ENCODE measurements at regions not wholly inside any gene's neighbourhood (a gene's known extent, or its start where the extent isn't known, plus 50 kb on each side); places are given as distances from the start of the nearest gene placed in this dataset.
"Not testable (repeated sequence)": the region's sequence is repeated elsewhere in the genome, so short reads cannot be mapped to it uniquely, and the experiment has no call there.

DNA sequence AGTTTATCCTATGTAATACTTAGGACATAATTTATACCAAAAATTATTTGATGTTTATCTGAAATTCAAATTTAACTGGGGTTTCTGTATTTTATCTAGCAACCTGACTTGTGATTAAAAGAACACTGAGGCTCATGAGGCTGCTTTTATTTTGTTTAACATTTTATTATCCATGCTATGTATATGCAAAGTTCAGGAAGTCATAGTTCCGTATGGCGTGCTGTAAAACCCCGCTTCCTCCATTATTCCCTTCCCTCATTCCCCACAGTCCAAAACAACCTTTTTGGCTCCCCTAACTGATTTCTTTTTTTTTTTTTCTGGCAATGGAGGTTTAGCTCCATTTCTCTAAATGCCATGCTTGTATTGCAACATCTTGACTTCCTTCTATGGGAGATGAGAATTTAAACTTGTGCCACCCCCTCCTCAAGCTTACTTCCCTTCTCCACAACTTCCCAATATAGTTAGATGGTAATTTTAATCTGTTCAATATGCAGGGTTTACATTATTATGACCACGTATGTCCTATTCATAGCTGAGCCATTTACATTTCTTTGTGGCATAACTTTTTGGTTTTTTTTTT is 138.0 kb upstream of the DNAH14 start:
- DNase-seq (ENCODE audit: low read depth in 2 of 3, low spot score in 2 of 3) = no peak

GRCh38 chr1:224795591-224795990 is 133.9 kb upstream of the DNAH14 start:
- no peak for DNase-seq (ENCODE audit: low read depth in 2 of 3, low spot score in 2 of 3)

DNA sequence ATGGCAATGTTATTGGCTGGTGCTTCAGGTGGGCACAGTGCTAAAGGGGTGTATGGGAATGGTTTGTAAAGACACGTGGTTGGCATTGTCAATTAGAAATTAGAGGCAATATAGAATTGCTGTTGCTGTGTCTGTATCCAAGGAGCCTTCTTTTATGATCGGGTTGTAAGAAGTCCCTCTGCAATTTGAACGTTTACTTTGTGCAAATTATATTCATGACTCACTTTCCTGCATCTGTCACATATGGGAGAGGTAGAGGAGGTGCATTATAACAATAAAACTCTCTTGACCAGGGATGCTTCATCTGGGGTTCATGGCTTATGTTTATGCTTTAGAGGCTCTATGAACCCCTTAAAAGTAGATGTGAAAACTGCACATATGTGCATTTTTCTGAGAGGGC is 130.4 kb upstream of the DNAH14 start:
- no peak for DNase-seq (ENCODE audit: low read depth in 2 of 3, low spot score in 2 of 3)

DNA sequence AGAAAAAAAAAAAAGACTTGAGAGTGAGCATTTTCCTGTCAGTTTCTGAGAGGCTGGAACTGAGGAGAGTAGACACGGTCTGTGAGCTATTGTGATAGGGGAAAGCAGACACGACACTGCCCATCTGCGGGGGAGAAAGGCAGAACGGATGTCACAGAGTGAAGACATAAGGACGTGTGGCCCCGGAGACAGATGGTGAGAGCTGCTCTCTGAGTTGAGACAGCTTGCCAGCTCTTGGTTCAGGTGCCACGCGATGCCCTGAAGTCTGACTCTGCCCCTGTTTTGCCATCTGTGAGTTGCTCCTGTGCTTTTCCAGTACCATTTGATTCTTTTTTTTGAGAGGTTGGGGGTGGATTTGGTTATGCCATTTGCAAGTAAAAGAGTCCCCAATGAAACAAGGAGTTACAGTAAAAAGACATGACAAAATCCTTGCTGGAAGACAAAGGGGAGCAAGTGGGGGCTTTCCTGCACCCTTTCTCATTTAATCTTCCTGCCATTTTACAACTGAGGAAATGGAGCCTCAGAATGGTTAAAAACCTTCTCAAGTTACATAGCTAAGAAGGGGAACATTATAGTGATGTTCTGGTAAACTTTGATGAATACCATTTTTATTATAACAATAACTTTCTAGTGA is 128.9 kb upstream of the DNAH14 start:
- no peak for DNase-seq (ENCODE audit: low read depth in 2 of 3, low spot score in 2 of 3)

GRCh38 chr1:224801844-224802490 is 127.5 kb upstream of the DNAH14 start:
- no peak for DNase-seq (ENCODE audit: low read depth in 2 of 3, low spot score in 2 of 3)

DNA sequence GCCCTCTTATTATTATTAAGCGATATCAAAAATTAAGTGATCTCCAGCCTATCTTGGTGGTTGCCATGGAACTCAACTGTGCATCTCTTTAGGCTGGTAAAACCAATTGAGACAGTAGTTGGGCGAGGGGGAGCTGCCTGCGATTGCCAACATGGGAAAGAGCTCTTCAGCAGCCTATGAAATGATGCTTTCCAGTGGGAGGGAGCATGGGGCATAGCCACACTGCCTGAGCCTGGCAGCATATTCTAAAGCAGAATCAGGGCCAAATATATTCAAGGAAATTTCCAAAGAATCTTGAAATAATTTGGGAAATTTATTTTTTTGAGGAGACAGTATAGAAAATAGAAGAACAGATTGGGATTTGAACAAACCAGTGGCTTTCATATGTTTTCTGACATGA is 126.9 kb upstream of the DNAH14 start:
- DNase-seq (ENCODE audit: low read depth in 2 of 3, low spot score in 2 of 3) = no peak

- no peak for DNase-seq (ENCODE audit: low read depth in 2 of 3, low spot score in 2 of 3)
Measured at GRCh38 chr1:224804220-224804619, 125.3 kb upstream of the DNAH14 start.

GRCh38 chr1:224805889-224806288 is 123.6 kb upstream of the DNAH14 start:
- DNase-seq (ENCODE audit: low read depth in 2 of 3, low spot score in 2 of 3) = no peak

DNA sequence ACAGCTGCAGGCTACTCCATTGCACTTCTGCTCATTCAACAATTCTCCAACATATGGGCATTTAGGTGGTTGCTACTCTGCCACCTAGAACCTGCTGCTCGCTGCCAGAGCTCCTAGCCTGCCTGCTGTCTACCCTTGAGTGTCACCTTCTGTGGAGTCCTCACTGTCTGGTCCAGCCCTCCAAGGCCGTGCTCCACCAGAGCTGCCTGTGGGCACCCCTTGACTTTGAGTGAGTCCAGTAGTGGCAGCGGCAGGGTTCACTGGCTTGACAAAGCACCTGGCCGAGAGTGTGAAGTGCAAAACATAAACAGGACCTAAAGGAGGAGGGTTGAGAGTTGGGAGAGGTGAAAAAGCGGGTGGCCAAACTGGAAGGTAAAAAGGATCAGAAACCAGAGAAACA is 120.3 kb upstream of the DNAH14 start:
- no peak for DNase-seq (ENCODE audit: low read depth in 2 of 3, low spot score in 2 of 3)

DNA sequence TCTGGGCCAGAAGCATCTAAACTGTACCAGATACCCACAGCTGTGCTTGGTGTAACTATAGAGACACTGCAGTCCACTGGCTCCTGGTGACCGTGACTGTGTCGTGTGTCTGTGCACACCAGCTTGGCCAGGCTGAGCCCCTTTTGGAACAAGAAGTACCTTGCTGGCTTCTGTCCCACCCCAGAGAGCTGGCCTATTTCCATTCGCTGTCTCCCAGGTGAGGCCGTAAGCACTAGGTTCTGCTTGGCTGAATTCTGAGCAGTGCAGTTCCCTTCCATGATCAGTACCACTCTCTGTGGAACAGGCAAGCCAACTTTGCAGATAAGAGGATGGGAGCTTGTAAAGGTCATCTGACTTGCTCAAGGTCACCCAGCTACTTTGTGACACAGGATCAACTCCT is 119.9 kb upstream of the DNAH14 start:
- no peak for DNase-seq (ENCODE audit: low read depth in 2 of 3, low spot score in 2 of 3)

- no peak for DNase-seq (ENCODE audit: low read depth in 2 of 3, low spot score in 2 of 3)
Measured at GRCh38 chr1:224811564-224811963, 117.9 kb upstream of the DNAH14 start.

DNA sequence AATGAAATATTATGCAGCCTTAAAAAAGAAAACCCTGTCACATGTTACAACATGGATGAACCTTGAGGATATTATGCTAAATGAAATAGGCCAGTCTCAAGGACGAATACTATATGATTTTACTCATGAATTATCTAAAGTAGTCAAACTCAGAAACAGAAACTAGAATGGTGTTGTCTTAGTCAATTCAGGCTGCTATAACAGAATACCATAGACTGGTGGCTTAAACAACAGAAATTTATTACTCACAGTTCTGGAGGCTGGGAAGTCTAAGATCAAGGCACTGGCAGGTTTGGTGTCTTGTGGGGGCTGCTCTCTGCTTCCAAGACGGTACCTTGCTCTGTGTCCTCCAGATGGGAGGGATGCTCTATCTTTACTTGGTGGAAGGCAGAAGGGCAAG is 113.8 kb upstream of the DNAH14 start:
- no peak for DNase-seq (ENCODE audit: low read depth in 2 of 3, low spot score in 2 of 3)

GRCh38 chr1:224816062-224816461 is 113.4 kb upstream of the DNAH14 start:
- DNase-seq (ENCODE audit: low read depth in 2 of 3, low spot score in 2 of 3) = no peak

GRCh38 chr1:224817382-224817781 is 112.1 kb upstream of the DNAH14 start:
- no peak for DNase-seq (ENCODE audit: low read depth in 2 of 3, low spot score in 2 of 3)

DNA sequence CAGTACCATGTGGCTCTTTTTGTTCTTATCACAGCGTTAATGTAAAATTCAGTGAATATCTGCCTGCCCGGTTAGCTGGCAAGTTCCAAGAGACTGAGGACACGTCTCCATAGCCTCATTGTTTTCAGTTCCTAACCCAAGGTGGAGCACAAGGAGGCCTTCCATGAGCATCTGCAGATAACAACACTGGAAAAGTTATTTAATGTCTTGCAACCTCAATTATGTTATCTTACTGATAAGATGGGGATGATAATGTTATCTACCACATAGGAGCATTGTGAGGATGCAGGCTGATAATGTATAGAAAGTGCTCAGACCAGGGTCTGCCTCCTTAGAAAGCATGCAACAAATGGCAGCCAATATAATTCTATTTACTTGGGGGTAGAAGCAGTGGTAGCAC is 109.6 kb upstream of the DNAH14 start:
- no peak for DNase-seq (ENCODE audit: low read depth in 2 of 3, low spot score in 2 of 3)

DNA sequence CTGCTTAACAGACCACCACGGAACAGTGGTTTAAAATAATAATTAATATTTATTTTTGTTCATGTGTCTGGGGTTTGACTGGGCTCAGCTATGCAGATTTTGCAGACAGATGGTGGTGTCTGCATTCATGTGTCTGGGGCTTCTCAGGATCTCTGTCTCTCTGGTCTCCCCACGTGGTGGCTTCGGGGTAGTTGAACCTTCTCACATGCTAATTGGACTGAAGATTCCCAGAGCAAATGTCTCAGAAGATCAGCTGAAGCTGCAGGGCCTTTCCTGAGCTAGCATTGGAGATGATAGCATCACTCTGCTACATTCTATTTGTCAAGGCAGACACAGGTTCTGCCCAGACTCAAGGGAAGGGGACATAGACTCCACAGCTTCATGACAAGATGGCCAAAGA is 109.1 kb upstream of the DNAH14 start:
- DNase-seq (ENCODE audit: low read depth in 2 of 3, low spot score in 2 of 3) = no peak

DNA sequence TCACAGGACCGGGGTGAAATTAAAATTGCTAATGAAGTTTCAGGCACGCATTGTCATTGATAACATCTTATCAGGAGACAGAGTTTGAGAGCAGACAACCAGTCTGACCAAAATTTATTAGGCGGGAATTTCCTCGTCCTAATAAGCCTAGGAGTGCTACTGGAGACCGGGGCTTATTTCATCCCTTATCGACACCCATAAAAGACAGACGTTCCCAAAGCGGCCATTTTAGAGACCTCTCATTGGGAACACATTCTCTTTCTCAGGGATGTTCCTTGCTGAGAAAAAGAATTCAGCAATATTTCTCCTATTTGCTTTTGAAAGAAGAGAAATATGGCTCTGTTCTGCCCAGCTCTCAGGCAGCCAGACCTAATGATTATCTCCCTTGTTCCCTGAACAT is 107.7 kb upstream of the DNAH14 start:
- DNase-seq (ENCODE audit: low read depth in 2 of 3, low spot score in 2 of 3) = not testable (repeated sequence)

DNA sequence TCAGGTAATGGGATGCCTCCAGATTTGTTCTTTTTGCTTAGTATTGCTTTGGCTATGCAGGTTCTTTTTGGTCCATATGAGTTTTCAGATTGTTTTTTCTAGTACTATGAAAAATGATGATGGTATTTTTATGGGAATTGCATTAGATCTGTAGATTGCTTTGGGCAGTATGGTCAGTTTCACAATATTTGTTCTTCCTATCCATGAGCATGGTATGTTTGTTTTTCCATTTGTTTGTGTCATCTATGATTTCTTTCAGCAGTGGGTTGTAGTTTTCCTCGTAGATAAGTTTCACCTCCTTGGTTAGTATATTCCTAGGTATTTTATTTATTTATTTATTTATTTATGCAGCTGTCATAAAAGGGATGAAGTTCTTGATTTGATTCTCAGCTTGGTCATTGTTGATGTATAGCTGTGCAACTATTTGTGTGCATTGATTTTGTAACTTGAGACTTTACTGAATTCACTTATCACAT is 103.9 kb upstream of the DNAH14 start:
- DNase-seq (ENCODE audit: low read depth in 2 of 3, low spot score in 2 of 3) = no peak

DNA sequence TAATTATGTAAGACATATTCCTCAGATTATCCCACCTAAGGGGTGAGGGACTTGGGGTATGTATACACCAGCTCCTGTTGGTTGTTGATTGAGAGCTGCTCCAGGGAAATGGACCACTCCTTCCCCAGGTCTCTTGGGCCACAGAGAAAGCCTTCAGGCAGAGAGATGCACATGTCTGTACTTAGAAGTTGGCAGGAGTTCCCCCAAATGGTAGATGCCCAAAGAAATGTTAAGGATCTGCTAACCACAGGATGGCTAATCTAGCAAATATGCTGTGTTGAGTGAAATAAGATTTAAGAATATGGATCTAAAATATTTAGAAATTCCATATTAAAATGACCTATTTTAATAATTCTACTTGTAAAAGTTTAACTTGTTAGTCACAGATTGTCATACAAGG is 100.8 kb upstream of the DNAH14 start:
- DNase-seq (ENCODE audit: low read depth in 2 of 3, low spot score in 2 of 3) = no peak

GRCh38 chr1:224831501-224831900 is 98.0 kb upstream of the DNAH14 start:
- DNase-seq (ENCODE audit: low read depth in 2 of 3, low spot score in 2 of 3) = no peak

- DNase-seq (ENCODE audit: low read depth in 2 of 3, low spot score in 2 of 3) = not testable (repeated sequence)
Measured at GRCh38 chr1:224839648-224840300, 89.7 kb upstream of the DNAH14 start.

DNA sequence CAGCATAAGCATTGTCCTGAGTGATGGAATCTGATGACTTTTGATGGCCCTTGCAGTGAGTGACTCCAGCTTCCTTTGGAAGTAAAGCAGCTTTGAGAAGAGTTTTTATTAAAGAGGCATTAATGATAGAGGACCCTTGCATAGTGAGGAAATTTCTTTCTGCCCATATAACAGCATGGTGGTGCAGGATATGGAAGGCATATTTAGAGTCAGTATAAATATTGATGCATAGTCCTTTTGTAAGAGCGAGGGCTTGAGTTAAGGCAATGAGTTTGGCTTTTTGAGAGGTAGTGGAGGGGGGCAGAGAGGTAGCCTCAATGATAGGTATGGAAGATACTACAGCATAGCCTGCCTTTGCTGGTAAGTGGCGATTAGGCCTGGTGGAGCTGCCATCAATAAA is 87.7 kb upstream of the DNAH14 start:
- DNase-seq (ENCODE audit: low read depth in 2 of 3, low spot score in 2 of 3) = not testable (repeated sequence)

All from activated CD8-positive, alpha-beta memory T cell treated with anti-CD3 and anti-CD28 coated beads for 48 hours (primary cell).